Transverse colon (tissue), 4 donors: ENCODE measurements at regions not wholly inside any gene's neighbourhood (a gene's known extent, or its start where the extent isn't known, plus 50 kb on each side); places are given as distances from the start of the nearest gene placed in this dataset.

Source experiments
- POLR2A ChIP-seq: fragments of 450-650 bp; IDR thresholded peaks from one replicate; pipeline ENCODE4 v1.6.1; 2016; ENCODE audit warnings: antibody characterized with exemption, mild to moderate bottlenecking, moderate library complexity
- POLR2AphosphoS5 ChIP-seq, 3 donors: sonication (generic); formaldehyde crosslinking; IDR thresholded peaks; one replicate each; pipeline ENCODE4 v1.6.1; 2016; ENCODE audit warnings: antibody characterized with exemption in 3 of 3
- TF ChIP-seq, protein P1 (sequence below), 5 experiments: fragments of 200-600 bp in 3 of 5; fragments of 450-650 bp in 2 of 5; sonication (generic) in 3 of 5; IDR thresholded peaks; 1 replicate in 2 of 5; 2 replicates in 3 of 5; pipeline ENCODE4 v1.5.1; 2016 to 2017; ENCODE audit warnings: antibody characterized with exemption in 5 of 5, inconsistent platforms in 3 of 5, mild to moderate bottlenecking in 2 of 5, moderate library complexity in 1 of 5

- TF ChIP-seq, protein P1, sequence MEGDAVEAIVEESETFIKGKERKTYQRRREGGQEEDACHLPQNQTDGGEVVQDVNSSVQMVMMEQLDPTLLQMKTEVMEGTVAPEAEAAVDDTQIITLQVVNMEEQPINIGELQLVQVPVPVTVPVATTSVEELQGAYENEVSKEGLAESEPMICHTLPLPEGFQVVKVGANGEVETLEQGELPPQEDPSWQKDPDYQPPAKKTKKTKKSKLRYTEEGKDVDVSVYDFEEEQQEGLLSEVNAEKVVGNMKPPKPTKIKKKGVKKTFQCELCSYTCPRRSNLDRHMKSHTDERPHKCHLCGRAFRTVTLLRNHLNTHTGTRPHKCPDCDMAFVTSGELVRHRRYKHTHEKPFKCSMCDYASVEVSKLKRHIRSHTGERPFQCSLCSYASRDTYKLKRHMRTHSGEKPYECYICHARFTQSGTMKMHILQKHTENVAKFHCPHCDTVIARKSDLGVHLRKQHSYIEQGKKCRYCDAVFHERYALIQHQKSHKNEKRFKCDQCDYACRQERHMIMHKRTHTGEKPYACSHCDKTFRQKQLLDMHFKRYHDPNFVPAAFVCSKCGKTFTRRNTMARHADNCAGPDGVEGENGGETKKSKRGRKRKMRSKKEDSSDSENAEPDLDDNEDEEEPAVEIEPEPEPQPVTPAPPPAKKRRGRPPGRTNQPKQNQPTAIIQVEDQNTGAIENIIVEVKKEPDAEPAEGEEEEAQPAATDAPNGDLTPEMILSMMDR (IDR thresholded peaks at IDR 0.05) = no peak
- TF ChIP-seq POLR2A (no peak), POLR2AphosphoS5 (IDR thresholded peaks at IDR 0.05) (no peak)
These were observed 397.3 kb upstream of the CCDC179 start for GRCh38 chr11:23257556-23257955.
